ENCODE measurements at regions not wholly inside any gene's neighbourhood (a gene's known extent, or its start where the extent isn't known, plus 50 kb on each side); places are given as distances from the start of the nearest gene placed in this dataset.

- H3K4me3 Mint-ChIP-seq, result no peak overlapping the region
- TF ChIP-seq EZH2 (IDR thresholded peaks at IDR 0.05; ENCODE audit: borderline replicate concordance, insufficient read depth, low read depth, low read length, poor library complexity, severe bottlenecking) (no peak), CTCF (IDR thresholded peaks at IDR 0.05) (no peak)
- ATAC-seq (ENCODE audit: low read depth), result no peak
Measured at GRCh38 chr3:151560738-151561137, 99.9 kb upstream of the IGSF10 start.

GRCh38 chr3:151559736-151560135 is 98.9 kb upstream of the IGSF10 start:
- H3K4me3 Mint-ChIP-seq, result no peak overlapping the region
- ATAC-seq (ENCODE audit: low read depth) (no peak), DNase-seq (no peak)
- CTCF ChIA-PET, result interaction anchor here (0.9 kb wide), 1 partner anchor 11 kb away, joined by 3 read pairs; no protein-coding TSS in a partner anchor
- WGBS (ENCODE audit: insufficient coverage), result 83% methylated on average over 5 of the region's 5 CpGs
- no peaks in the 10 kb centered on the region for H3K9me3 Mint-ChIP-seq (ENCODE audit: insufficient read depth)
- H3K27me3 Mint-ChIP-seq, result peaks cover 8% of the 10 kb centered on the region
- Histone ChIP-seq H3K9ac (ENCODE audit: low read length) (no peak overlapping the region), H4K20me1 (ENCODE audit: control insufficient read depth, insufficient read depth, low read length, poor library complexity, severe bottlenecking) (no peaks in the 10 kb centered on the region), H3K79me2 (ENCODE audit: control insufficient read depth, insufficient read depth, low read length) (no peaks in the 10 kb centered on the region), H2AFZ (ENCODE audit: insufficient read depth, low read depth, low read length, poor library complexity, severe bottlenecking) (no peak overlapping the region), H3K9me3 (ENCODE audit: control extremely low read depth in 1 of 3, control insufficient read depth in 2 of 3, insufficient read depth in 1 of 3, low read length in 2 of 3) (no peaks in the 10 kb centered on the region), H3K4me3 (ENCODE audit: control extremely low read depth in 1 of 5, extremely low read depth in 1 of 5, insufficient read depth in 1 of 5, low read depth in 2 of 5, low read length in 4 of 5) (no peak overlapping the region), H3K36me3 (replicated peaks in 1 of 2; ENCODE audit: control extremely low read depth in 1 of 2, control insufficient read depth in 1 of 2, extremely low read depth in 1 of 2, insufficient read depth in 2 of 2, low read length in 1 of 2) (no peaks in the 10 kb centered on the region), H3K4me2 (replicated peaks; ENCODE audit: low read depth, low read length, poor library complexity, severe bottlenecking) (no peak overlapping the region), H3K4me1 (ENCODE audit: control insufficient read depth in 2 of 2, insufficient read depth in 2 of 2, low read length in 2 of 2) (no peaks in the 10 kb centered on the region), H3K27me3 (replicated peaks in 1 of 4; ENCODE audit: control extremely low read depth in 1 of 4, control insufficient read depth in 3 of 4, insufficient read depth in 4 of 4, low read length in 3 of 4) (no peaks in the 10 kb centered on the region), H3K27ac (ENCODE audit: low read length in 2 of 2) (no peak overlapping the region)
- no peaks in the 10 kb centered on the region for H3K4me1 Mint-ChIP-seq
- TF ChIP-seq CTCF (IDR thresholded peaks at IDR 0.05) (no peak), EZH2 (IDR thresholded peaks at IDR 0.05; ENCODE audit: borderline replicate concordance, insufficient read depth, low read depth, low read length, poor library complexity, severe bottlenecking) (no peak)
- intact Hi-C loops (cut with micrococcal nuclease), result no loop called here
- POLR2A ChIA-PET, result no interaction called here
- no peak overlapping the region for H3K27ac Mint-ChIP-seq

More at GRCh38 chr3:151560738-151561137, 99.9 kb upstream of the IGSF10 start:
- Histone ChIP-seq H3K27me3 (replicated peaks in 1 of 4; ENCODE audit: control extremely low read depth in 1 of 4, control insufficient read depth in 3 of 4, insufficient read depth in 4 of 4, low read length in 3 of 4) (no peaks in the 10 kb centered on the region), H3K4me3 (ENCODE audit: control extremely low read depth in 1 of 5, extremely low read depth in 1 of 5, insufficient read depth in 1 of 5, low read depth in 2 of 5, low read length in 4 of 5) (no peak overlapping the region), H3K4me1 (ENCODE audit: control insufficient read depth in 2 of 2, insufficient read depth in 2 of 2, low read length in 2 of 2) (no peaks in the 10 kb centered on the region), H3K9me3 (ENCODE audit: control extremely low read depth in 1 of 3, control insufficient read depth in 2 of 3, insufficient read depth in 1 of 3, low read length in 2 of 3) (no peaks in the 10 kb centered on the region), H3K79me2 (ENCODE audit: control insufficient read depth, insufficient read depth, low read length) (no peaks in the 10 kb centered on the region), H3K27ac (ENCODE audit: low read length in 2 of 2) (no peak overlapping the region), H3K9ac (ENCODE audit: low read length) (no peak overlapping the region), H3K4me2 (replicated peaks; ENCODE audit: low read depth, low read length, poor library complexity, severe bottlenecking) (no peak overlapping the region), H3K36me3 (replicated peaks in 1 of 2; ENCODE audit: control extremely low read depth in 1 of 2, control insufficient read depth in 1 of 2, extremely low read depth in 1 of 2, insufficient read depth in 2 of 2, low read length in 1 of 2) (no peaks in the 10 kb centered on the region), H4K20me1 (ENCODE audit: control insufficient read depth, insufficient read depth, low read length, poor library complexity, severe bottlenecking) (no peaks in the 10 kb centered on the region), H2AFZ (ENCODE audit: insufficient read depth, low read depth, low read length, poor library complexity, severe bottlenecking) (no peak overlapping the region)
- no peak for DNase-seq
- Mint-ChIP-seq H3K9me3 (ENCODE audit: insufficient read depth) (no peaks in the 10 kb centered on the region), H3K4me1 (no peaks in the 10 kb centered on the region), H3K27ac (no peak overlapping the region), H3K27me3 (peaks cover 8% of the 10 kb centered on the region)
- WGBS (ENCODE audit: insufficient coverage), result 60% methylated on average over 1 of the region's 2 CpGs
- intact Hi-C loops (cut with micrococcal nuclease), result no loop called here
- ChIA-PET POLR2A (no interaction called here), CTCF (no interaction called here)
